ENCODE measurements at regions not wholly inside any gene's neighbourhood (a gene's known extent, or its start where the extent isn't known, plus 50 kb on each side); places are given as distances from the start of the nearest gene placed in this dataset.
"Not testable (repeated sequence)": the region's sequence is repeated elsewhere in the genome, so short reads cannot be mapped to it uniquely, and the experiment has no call there.

DNA sequence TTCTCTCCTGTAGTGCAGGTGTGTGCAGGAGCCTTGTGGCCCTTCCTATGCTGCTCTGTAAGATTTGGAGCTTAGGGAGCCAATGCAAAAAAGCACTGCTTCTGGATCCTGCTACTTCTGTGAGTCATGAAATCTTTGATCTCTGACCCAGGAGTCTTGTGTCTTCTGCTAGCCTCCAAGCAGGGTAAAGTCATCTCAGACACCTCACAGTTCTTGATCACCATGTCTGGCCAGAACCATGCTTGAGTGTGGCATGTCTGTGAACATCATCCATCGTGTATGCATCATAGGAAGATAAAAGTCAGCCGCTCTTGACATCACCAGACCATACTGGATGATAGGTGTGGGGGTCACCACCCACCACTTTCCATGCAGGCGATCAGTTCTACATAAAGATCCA lies 247.8 kb downstream of the RPLP1 start:
- H3K27me3 ChIP-seq (ENCODE audit: control insufficient read depth, insufficient read depth, low read length) = peaks cover 27% of the 10 kb centered on the region
- H3K4me3 ChIP-seq (ENCODE audit: low read length) = no peak overlapping the region
- peaks cover 2% of the 10 kb centered on the region for H3K9me3 ChIP-seq (replicated peaks; ENCODE audit: low read length)
- no peaks in the 10 kb centered on the region for H3K4me1 ChIP-seq (ENCODE audit: control insufficient read depth, insufficient read depth, low read length)
- H3K9ac ChIP-seq (ENCODE audit: low read depth, low read length) = no peak overlapping the region
- no peaks in the 10 kb centered on the region for H3K36me3 ChIP-seq (ENCODE audit: insufficient read depth, low read length)
- no peak overlapping the region for H3K4me2 ChIP-seq (ENCODE audit: low read length)

DNA sequence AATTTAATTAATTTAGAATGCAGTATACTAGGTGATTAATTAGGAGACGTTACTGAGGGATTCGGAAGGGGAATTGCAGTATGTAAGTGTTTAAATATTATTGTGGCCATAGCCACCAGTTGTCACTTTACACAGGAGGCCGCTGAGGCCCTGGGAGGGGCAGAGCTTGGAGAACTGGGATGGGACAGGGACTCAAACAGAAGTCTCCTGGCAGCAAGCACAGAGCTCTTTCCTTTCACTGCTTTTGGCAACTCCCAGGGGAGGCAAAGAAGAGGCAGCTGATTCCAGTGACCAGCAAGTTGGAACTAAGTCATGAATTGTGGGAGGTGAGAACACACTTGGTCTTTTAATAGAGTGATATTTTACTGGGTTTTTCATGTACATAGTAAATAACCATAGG lies 248.6 kb downstream of the RPLP1 start:
- Histone ChIP-seq H3K4me3 (ENCODE audit: low read length) (no peak overlapping the region), H3K36me3 (ENCODE audit: insufficient read depth, low read length) (no peaks in the 10 kb centered on the region), H3K27me3 (ENCODE audit: control insufficient read depth, insufficient read depth, low read length) (peaks cover 24% of the 10 kb centered on the region), H3K4me2 (ENCODE audit: low read length) (no peak overlapping the region), H3K9ac (ENCODE audit: low read depth, low read length) (no peak overlapping the region), H3K4me1 (ENCODE audit: control insufficient read depth, insufficient read depth, low read length) (no peaks in the 10 kb centered on the region), H3K9me3 (replicated peaks; ENCODE audit: low read length) (peaks cover 3% of the 10 kb centered on the region)

DNA sequence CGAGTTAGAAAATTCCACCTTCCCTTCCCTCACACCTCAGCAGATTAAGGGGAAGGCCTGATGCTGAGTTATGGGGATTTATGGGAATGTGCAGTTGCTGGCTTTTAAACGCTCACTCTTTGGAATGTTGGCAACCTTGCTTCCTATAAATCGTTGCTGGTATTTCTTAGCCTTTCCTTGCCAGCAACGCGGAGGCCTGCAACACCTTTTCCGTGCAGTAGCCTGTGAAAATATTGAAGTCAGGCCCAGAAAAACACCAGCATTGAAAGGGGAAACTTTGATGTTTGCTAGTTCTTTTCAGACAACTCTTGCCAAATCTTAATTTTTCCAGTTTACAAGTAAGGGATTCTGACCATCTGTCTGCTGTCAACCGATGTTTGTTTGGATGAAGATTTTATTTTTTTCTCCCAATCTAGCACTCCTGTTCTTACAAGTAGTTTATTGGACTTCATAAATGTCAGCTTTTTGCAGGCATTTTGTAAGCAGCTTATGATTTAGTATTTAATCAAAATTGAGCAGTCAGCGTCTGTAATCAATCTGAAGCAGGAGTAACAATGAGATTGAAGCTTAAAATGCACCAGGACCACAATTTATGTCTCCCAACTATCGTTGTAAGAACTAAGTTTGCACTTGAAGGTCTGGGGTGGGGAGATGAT lies 251.0 kb downstream of the RPLP1 start:
- Histone ChIP-seq H3K27me3 (ENCODE audit: control insufficient read depth, insufficient read depth, low read length) (peaks cover 17% of the 10 kb centered on the region), H3K4me2 (ENCODE audit: low read length) (no peak overlapping the region), H3K9ac (ENCODE audit: low read depth, low read length) (no peak overlapping the region), H3K9me3 (replicated peaks; ENCODE audit: low read length) (peaks cover 3% of the 10 kb centered on the region), H3K36me3 (ENCODE audit: insufficient read depth, low read length) (no peaks in the 10 kb centered on the region), H3K4me3 (ENCODE audit: low read length) (no peak overlapping the region), H3K4me1 (ENCODE audit: control insufficient read depth, insufficient read depth, low read length) (no peaks in the 10 kb centered on the region)

DNA sequence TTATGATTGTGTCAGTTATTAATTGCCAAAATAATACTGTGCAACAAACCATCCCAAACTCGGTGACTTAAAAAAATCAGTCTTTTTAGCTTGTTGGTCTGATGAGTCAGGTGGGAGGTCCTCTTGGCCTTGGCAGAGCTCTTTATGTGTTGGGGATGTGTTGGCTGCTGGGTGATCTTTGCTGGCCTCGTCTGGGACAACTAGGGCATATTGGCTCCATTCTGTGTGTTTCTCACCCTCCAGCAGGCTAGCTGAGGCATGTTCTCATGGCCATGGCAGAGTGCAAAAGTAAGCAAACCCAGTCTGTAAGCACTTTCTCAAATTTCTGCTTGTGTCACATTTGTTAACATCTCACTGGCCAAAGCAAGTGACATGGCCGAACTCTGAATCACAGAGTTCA lies 251.6 kb downstream of the RPLP1 start:
- Histone ChIP-seq H3K4me1 (ENCODE audit: control insufficient read depth, insufficient read depth, low read length) (no peaks in the 10 kb centered on the region), H3K36me3 (ENCODE audit: insufficient read depth, low read length) (no peaks in the 10 kb centered on the region), H3K4me3 (ENCODE audit: low read length) (no peak overlapping the region), H3K4me2 (ENCODE audit: low read length) (no peak overlapping the region), H3K9ac (ENCODE audit: low read depth, low read length) (no peak overlapping the region), H3K9me3 (replicated peaks; ENCODE audit: low read length) (peaks cover 3% of the 10 kb centered on the region), H3K27me3 (ENCODE audit: control insufficient read depth, insufficient read depth, low read length) (peaks cover 17% of the 10 kb centered on the region)

DNA sequence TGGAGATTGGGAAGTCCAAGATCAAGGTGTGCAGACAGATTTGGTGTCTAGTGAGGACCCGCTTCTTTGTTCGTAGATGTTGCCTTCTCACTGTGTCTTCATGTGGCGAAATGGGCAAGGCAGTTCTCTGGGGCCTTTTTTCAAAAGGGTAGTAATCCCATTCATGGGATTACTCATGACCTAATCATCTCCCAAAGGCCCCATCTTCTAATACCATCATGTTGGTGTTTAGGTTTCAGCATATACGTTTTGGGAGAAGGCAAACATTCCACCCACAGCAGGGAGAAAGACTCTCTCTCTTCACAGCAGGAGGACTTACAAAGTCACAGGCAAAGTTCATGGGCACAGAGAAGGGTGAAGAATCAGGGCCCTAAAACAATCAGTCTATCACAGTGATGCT lies 252.1 kb downstream of the RPLP1 start:
- Histone ChIP-seq H3K4me1 (ENCODE audit: control insufficient read depth, insufficient read depth, low read length) (no peaks in the 10 kb centered on the region), H3K4me2 (ENCODE audit: low read length) (no peak overlapping the region), H3K36me3 (ENCODE audit: insufficient read depth, low read length) (no peaks in the 10 kb centered on the region), H3K9ac (ENCODE audit: low read depth, low read length) (no peak overlapping the region), H3K9me3 (replicated peaks; ENCODE audit: low read length) (peaks cover 3% of the 10 kb centered on the region), H3K4me3 (ENCODE audit: low read length) (no peak overlapping the region), H3K27me3 (ENCODE audit: control insufficient read depth, insufficient read depth, low read length) (peaks cover 15% of the 10 kb centered on the region)

DNA sequence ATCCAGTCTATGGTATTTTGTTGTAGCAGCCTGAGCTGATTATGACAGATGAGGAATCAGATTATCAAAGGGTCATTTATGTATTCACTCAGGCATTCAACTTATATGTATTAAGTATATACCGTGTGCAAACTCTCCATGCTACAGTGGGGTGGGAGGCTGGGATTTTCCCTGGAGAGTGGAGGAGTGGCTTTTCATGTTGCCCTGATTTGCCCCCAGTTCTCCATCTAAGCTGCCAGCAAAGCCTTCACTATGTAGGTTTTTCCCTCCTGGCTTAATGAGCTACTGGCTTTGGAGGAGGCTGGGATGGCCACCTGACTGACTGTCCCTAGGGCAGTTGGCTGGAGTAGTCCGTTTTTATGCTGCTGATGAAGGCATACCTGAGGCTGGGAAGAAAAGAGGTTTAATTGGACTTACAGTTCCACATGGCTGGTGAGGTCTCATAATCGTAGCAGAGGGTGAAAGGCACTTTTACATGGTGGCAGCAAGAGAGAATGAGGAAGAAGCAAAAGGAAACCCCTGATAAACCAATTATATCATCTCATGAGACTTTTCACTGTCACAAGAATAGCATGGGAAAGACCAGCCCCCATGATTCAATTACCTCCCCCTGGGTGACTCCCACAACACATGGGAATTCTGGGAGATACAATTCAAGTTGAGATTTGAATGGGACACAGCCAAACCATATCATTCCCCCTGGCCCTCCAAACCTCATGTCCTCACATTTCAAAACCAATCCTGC lies 253.9 kb downstream of the RPLP1 start:
- Histone ChIP-seq H3K27me3 (ENCODE audit: control insufficient read depth, insufficient read depth, low read length) (peaks cover 14% of the 10 kb centered on the region), H3K4me2 (ENCODE audit: low read length) (no peak overlapping the region), H3K9me3 (replicated peaks; ENCODE audit: low read length) (peaks cover 3% of the 10 kb centered on the region), H3K9ac (ENCODE audit: low read depth, low read length) (no peak overlapping the region), H3K36me3 (ENCODE audit: insufficient read depth, low read length) (no peaks in the 10 kb centered on the region), H3K4me3 (ENCODE audit: low read length) (no peak overlapping the region), H3K4me1 (ENCODE audit: control insufficient read depth, insufficient read depth, low read length) (no peaks in the 10 kb centered on the region)

DNA sequence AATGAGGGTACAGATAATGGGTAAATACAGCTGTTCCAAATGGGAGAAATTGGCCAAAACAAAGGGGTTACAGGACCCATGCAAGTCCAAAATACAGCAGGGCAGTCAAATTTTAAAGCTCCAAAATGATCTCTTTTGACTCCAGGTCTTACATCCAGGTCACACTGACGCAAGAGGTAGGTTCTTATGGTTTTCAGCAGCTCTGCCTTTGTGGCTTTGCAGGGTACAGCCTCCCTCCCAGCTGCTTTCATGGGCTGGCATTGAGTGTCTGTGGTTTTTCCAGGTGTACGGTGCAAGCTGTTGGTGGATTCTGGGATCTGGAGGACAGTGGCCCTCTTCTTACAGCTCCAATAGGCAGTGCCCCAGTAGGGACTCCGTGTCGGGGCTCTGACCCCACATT lies 254.6 kb downstream of the RPLP1 start:
- H3K9ac ChIP-seq (ENCODE audit: low read depth, low read length); H3K36me3 ChIP-seq (ENCODE audit: insufficient read depth, low read length); H3K4me3 ChIP-seq (ENCODE audit: low read length); H3K4me1 ChIP-seq (ENCODE audit: control insufficient read depth, insufficient read depth, low read length); H3K27me3 ChIP-seq (ENCODE audit: control insufficient read depth, insufficient read depth, low read length); H3K4me2 ChIP-seq (ENCODE audit: low read length); H3K9me3 ChIP-seq (replicated peaks; ENCODE audit: low read length): not testable (repeated sequence)

DNA sequence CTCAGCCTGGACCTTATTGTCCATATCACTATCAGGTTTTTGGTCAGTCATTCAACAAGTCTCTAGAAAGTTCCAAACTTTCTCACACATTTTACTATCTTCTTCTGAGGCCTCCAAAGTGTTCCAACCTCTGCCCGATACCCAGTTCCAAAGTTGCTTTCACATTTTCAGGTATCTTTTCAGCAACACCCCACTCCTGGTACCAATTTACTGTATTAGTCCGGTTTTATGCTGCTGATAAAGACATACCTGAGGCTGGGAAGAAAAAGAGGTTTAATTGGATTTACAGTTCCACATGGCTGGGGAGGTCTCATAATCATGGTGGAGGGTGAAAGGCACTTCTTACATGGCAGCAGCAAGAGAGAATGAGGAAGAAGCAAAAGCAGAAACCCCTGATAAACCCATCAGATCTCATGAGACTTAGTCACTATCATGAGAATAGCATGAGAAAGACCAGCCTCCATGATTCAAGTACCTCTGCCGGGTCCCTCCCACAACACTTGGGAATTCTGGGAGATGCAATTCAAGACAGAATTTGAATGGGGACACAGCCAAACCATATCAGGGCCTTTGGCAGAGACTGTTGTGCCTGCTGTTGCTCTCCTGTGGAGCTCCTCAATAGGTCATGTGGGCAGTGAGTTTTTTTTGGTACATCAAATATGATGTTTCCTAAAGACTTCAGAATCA lies 256.0 kb downstream of the RPLP1 start:
- not testable (repeated sequence) for H3K9me3 ChIP-seq (replicated peaks; ENCODE audit: low read length); H3K36me3 ChIP-seq (ENCODE audit: insufficient read depth, low read length); H3K27me3 ChIP-seq (ENCODE audit: control insufficient read depth, insufficient read depth, low read length); H3K4me2 ChIP-seq (ENCODE audit: low read length); H3K4me3 ChIP-seq (ENCODE audit: low read length); H3K9ac ChIP-seq (ENCODE audit: low read depth, low read length); H3K4me1 ChIP-seq (ENCODE audit: control insufficient read depth, insufficient read depth, low read length)

DNA sequence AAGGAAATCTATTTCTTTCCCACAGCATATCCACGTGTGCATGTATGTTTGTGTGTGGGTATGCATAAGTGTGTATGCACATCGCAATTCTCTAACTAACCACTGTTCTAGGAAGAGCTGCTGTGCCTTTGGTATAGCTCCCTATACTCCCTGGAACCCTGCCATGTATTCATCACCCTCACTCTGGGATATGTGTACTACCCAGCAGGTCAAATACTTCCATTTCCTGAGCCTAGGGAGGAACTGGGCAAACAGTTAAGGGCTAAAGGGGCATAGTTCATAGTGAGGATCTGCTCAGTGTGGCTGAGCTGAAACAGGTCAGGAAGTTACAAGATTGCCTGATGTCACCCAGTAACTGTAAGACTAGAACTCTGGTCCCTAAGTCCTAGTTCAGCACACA lies 260.4 kb downstream of the RPLP1 start:
- Histone ChIP-seq H3K36me3 (ENCODE audit: insufficient read depth, low read length) (no peaks in the 10 kb centered on the region), H3K9ac (ENCODE audit: low read depth, low read length) (no peak overlapping the region), H3K4me1 (ENCODE audit: control insufficient read depth, insufficient read depth, low read length) (no peaks in the 10 kb centered on the region), H3K27me3 (ENCODE audit: control insufficient read depth, insufficient read depth, low read length) (peaks cover 18% of the 10 kb centered on the region), H3K4me3 (ENCODE audit: low read length) (no peak overlapping the region), H3K4me2 (ENCODE audit: low read length) (no peak overlapping the region), H3K9me3 (replicated peaks; ENCODE audit: low read length) (no peaks in the 10 kb centered on the region)

DNA sequence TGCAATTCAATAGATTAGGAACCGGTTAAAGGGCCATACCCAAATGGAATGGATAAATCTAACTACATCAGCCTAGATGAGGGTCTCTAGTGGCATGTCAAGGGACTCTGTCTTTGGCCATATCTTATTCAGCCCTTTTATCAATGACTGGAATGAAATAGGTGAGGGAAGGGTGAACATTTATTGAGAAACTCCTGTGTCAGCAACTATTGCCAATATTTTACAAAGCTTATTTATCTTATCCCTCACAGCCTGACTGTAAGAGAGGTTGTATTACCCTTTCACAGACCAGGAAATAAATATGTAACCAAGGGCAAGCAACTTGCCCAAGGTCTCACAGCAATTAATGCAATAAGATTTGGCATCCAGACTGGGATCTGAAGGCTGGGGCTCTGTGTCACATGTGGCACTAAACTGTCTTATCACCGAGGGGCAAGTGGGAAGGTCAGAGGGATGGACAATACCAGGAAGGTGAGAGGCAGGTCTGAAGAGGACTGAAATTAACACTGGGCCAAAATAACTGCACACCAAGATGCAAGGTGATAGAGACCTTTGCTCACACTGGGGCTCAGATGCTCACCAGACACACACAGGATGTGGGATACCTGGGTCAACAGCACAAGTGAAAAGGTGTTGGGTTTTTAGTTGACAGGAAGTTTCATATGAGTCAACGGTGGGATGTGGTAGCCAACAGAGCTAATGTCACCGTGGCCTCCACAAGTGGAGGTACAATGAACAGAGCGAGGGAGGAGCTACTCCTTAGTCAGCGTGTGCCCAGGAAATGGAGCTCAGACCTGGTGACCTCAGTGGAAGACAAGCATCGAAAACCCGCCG lies 261.3 kb downstream of the RPLP1 start:
- H3K9me3 ChIP-seq (replicated peaks; ENCODE audit: low read length) = no peaks in the 10 kb centered on the region
- no peaks in the 10 kb centered on the region for H3K36me3 ChIP-seq (ENCODE audit: insufficient read depth, low read length)
- peaks cover 24% of the 10 kb centered on the region for H3K27me3 ChIP-seq (ENCODE audit: control insufficient read depth, insufficient read depth, low read length)
- H3K4me2 ChIP-seq (ENCODE audit: low read length) = no peak overlapping the region
- no peak overlapping the region for H3K4me3 ChIP-seq (ENCODE audit: low read length)
- H3K9ac ChIP-seq (ENCODE audit: low read depth, low read length) = no peak overlapping the region
- no peaks in the 10 kb centered on the region for H3K4me1 ChIP-seq (ENCODE audit: control insufficient read depth, insufficient read depth, low read length)

DNA sequence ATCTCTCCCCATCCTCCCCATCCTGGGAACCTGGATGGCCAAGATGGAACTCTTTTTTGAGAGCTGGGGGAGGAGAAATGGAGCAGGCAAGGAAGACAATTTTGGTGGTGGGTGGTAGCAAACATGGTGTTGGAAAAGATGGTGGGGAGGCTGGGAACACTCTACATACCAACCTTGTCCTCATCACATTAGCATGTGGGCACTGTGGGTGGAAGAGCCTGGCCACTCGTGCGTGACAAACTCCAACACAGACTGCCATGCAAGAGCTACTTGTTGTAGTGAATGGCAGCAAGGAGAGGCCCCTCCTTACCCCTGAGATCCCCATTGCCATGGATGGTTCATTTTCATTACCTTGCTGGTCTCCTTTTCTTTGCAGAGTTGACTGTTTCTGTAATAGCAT lies 262.6 kb downstream of the RPLP1 start:
- no peak overlapping the region for H3K9ac ChIP-seq (ENCODE audit: low read depth, low read length)
- no peaks in the 10 kb centered on the region for H3K4me1 ChIP-seq (ENCODE audit: control insufficient read depth, insufficient read depth, low read length)
- no peak overlapping the region for H3K4me3 ChIP-seq (ENCODE audit: low read length)
- H3K27me3 ChIP-seq (ENCODE audit: control insufficient read depth, insufficient read depth, low read length) = peaks cover 34% of the 10 kb centered on the region
- no peaks in the 10 kb centered on the region for H3K36me3 ChIP-seq (ENCODE audit: insufficient read depth, low read length)
- H3K9me3 ChIP-seq (replicated peaks; ENCODE audit: low read length) = no peaks in the 10 kb centered on the region
- no peak overlapping the region for H3K4me2 ChIP-seq (ENCODE audit: low read length)
